ENCODE measurements at regions not wholly inside any gene's neighbourhood (a gene's known extent, or its start where the extent isn't known, plus 50 kb on each side); places are given as distances from the start of the nearest gene placed in this dataset.

GRCh38 chrX:40818236-40818635, 82.9 kb upstream of the MED14 start:
- WGBS (ENCODE audit: low lambda C conversion rate) = 14% methylated on average over 1 of the region's 1 CpG
- no peaks in the 10 kb centered on the region for H3K9me3 ChIP-seq
- no peak for TF ChIP-seq FOXJ3 (CRISPR knock-in tag; IDR thresholded peaks at IDR 0.05)
- no peak for TF ChIP-seq CTCF (IDR thresholded peaks at IDR 0.05)
- no peak for TF ChIP-seq FOXM1 (IDR thresholded peaks at IDR 0.05; ENCODE audit: low read depth)
- no peak for TF ChIP-seq RCOR1 (IDR thresholded peaks at IDR 0.05; ENCODE audit: low read length)
- H3K36me3 ChIP-seq (replicated peaks in 1 of 2; ENCODE audit: control insufficient read depth in 1 of 2, insufficient read depth in 2 of 2, low read length in 1 of 2) = no peaks in the 10 kb centered on the region
- no peak overlapping the region for H3K27ac ChIP-seq (ENCODE audit: low read depth in 2 of 2, low read length in 1 of 2)
- H3F3A ChIP-seq (replicated peaks; ENCODE audit: insufficient read depth) = no peaks in the 10 kb centered on the region
- CTCF ChIA-PET = no interaction called here
- no peak for DNase-seq
- POLR2A ChIA-PET = no interaction called here
- H3K4me1 ChIP-seq (ENCODE audit: control insufficient read depth in 1 of 2, insufficient read depth in 2 of 2, low read depth in 1 of 2, low read length in 1 of 2) = no peaks in the 10 kb centered on the region
- H3K9me2 ChIP-seq = no peaks in the 10 kb centered on the region
- no peak overlapping the region for H3K4me3 ChIP-seq (ENCODE audit: low read depth in 2 of 2, low read length in 1 of 2)
- H2AFZ ChIP-seq (ENCODE audit: low read depth) = no peak overlapping the region
- no peaks in the 10 kb centered on the region for H3K79me2 ChIP-seq (ENCODE audit: insufficient read depth)
- no peaks in the 10 kb centered on the region for H4K20me1 ChIP-seq (ENCODE audit: insufficient read depth)
- no peak overlapping the region for H3K4me2 ChIP-seq
- no peak overlapping the region for H3K9ac ChIP-seq
- no peaks in the 10 kb centered on the region; the same call in 1 of the 2 replicates for H3K27me3 ChIP-seq (ENCODE audit: insufficient read depth)

- Histone ChIP-seq H3K9me3 (no peaks in the 10 kb centered on the region), H3K27me3 (ENCODE audit: insufficient read depth) (no peaks in the 10 kb centered on the region; the same call in 1 of the 2 replicates), H3K4me1 (ENCODE audit: control insufficient read depth in 1 of 2, insufficient read depth in 2 of 2, low read depth in 1 of 2, low read length in 1 of 2) (no peaks in the 10 kb centered on the region), H2AFZ (ENCODE audit: low read depth) (no peak overlapping the region), H3K4me3 (ENCODE audit: low read depth in 2 of 2, low read length in 1 of 2) (no peak overlapping the region), H3K9me2 (no peaks in the 10 kb centered on the region), H3K4me2 (no peak overlapping the region), H3K9ac (no peak overlapping the region), H3K79me2 (ENCODE audit: insufficient read depth) (no peaks in the 10 kb centered on the region), H3F3A (replicated peaks; ENCODE audit: insufficient read depth) (no peaks in the 10 kb centered on the region), H3K27ac (ENCODE audit: low read depth in 2 of 2, low read length in 1 of 2) (no peak overlapping the region), H4K20me1 (ENCODE audit: insufficient read depth) (no peaks in the 10 kb centered on the region), H3K36me3 (replicated peaks in 1 of 2; ENCODE audit: control insufficient read depth in 1 of 2, insufficient read depth in 2 of 2, low read length in 1 of 2) (no peaks in the 10 kb centered on the region)
- no peak for TF ChIP-seq EP300 (IDR thresholded peaks at IDR 0.05; ENCODE audit: borderline replicate concordance in 1 of 2, low read depth in 1 of 2, low read length in 1 of 2)
- no peak for TF ChIP-seq NFIC (IDR thresholded peaks at IDR 0.05; ENCODE audit: borderline replicate concordance)
- no peak for TF ChIP-seq CHD2 (IDR thresholded peaks at IDR 0.05; ENCODE audit: low read length, partially characterized antibody)
- TF ChIP-seq ELF1 (IDR thresholded peaks at IDR 0.05) = no peak
- TF ChIP-seq FOXJ3 (CRISPR knock-in tag; IDR thresholded peaks at IDR 0.05) = no peak
- no peak for TF ChIP-seq NRF1 (IDR thresholded peaks at IDR 0.05; ENCODE audit: low read depth, low read length)
- no peak for TF ChIP-seq TEAD4 (IDR thresholded peaks at IDR 0.05; ENCODE audit: borderline replicate concordance, insufficient read depth)
- TF ChIP-seq FOSL2 (IDR thresholded peaks at IDR 0.05; ENCODE audit: borderline replicate concordance, low read depth) = no peak
- TF ChIP-seq MXI1 (IDR thresholded peaks at IDR 0.05; ENCODE audit: low read depth, low read length) = no peak
- no peak for TF ChIP-seq USF2 (IDR thresholded peaks at IDR 0.05; ENCODE audit: borderline replicate concordance, low read depth, low read length)
- no peak for TF ChIP-seq PBX3 (IDR thresholded peaks at IDR 0.05)
- no peak for TF ChIP-seq MAX (IDR thresholded peaks at IDR 0.05; ENCODE audit: low read depth)
- no peak for TF ChIP-seq RFX5 (IDR thresholded peaks at IDR 0.05; ENCODE audit: low read length)
- POLR2A ChIA-PET = no interaction called here
- DNase-seq = no peak
- CTCF ChIA-PET = interaction anchor here (0.6 kb wide), 1 partner anchor 1266 kb away, joined by 4 read pairs; no protein-coding TSS in a partner anchor
- WGBS (ENCODE audit: low lambda C conversion rate) = 14% methylated on average over 4 of the region's 4 CpGs
These were observed 86.4 kb upstream of the MED14 start for GRCh38 chrX:40821780-40822179.
